Lung microvascular endothelial cell (primary cell): ENCODE measurements at regions not wholly inside any gene's neighbourhood (a gene's known extent, or its start where the extent isn't known, plus 50 kb on each side); places are given as distances from the start of the nearest gene placed in this dataset.
"Not testable (repeated sequence)": the region's sequence is repeated elsewhere in the genome, so short reads cannot be mapped to it uniquely, and the experiment has no call there.

Experiments
- DNase-seq, 2 donors: peaks; one replicate each; pipeline versions ENCODE4 v3.0.0 to v3.0.0-alpha.2; 2010; ENCODE audit warnings: low read depth in 2 of 2

DNA sequence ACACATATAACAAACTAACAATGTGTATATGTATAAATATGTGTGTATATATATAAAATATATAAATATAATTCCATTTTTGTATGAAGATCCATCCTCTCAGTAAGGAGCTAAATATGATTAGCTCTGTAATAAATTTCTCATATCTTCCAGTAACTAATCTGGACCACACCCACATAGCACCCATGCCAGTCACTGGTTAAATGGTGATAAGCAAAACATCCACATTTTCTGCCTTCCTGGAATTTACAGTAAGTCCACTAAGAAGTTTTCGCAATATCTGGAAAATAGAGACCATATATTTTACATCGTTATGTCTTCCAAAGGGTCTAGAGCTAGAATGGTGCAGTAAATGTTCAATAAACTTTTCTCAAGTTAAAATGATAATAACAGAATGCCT is 151.5 kb upstream of the STMND1 start:
- no peak for DNase-seq

DNA sequence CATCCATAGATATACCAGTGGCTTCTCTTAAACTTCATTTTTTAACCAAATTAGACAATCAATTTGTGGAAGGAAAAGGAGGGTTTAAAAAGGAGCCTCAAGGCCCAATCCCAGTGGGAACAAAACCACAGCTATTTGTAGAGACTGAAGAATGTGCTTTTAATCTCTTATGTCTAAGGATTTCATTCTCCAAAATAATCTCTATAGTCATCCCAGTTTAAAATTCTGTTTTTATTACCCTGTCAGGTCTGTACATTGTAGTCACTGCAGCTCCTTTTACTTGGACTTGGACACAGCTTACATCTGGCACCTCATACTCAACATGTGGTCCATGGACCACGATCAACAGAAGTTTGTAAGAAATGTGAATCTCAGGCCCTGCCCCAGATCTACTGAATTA is 152.1 kb upstream of the STMND1 start:
- DNase-seq, result no peak

DNA sequence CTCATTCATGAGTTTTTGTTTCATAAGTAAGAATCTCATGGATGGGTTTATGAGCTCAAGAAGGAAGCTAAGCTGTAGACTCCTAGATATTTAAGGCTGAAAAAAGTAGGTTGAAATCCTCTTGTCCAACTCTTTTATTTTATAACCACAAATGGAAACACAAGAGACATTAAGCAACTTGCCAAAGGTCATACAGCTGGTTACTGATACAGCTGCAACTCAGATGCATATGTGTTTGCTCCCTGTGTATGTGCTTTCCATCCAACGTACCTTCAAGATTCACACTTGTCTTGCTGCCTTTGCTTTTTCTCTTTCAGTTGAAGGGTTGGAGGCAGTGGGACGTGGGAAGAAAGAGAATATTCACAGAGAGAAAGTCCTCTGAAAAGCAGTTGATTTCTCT is 153.5 kb upstream of the STMND1 start:
- DNase-seq, result no peak

DNA sequence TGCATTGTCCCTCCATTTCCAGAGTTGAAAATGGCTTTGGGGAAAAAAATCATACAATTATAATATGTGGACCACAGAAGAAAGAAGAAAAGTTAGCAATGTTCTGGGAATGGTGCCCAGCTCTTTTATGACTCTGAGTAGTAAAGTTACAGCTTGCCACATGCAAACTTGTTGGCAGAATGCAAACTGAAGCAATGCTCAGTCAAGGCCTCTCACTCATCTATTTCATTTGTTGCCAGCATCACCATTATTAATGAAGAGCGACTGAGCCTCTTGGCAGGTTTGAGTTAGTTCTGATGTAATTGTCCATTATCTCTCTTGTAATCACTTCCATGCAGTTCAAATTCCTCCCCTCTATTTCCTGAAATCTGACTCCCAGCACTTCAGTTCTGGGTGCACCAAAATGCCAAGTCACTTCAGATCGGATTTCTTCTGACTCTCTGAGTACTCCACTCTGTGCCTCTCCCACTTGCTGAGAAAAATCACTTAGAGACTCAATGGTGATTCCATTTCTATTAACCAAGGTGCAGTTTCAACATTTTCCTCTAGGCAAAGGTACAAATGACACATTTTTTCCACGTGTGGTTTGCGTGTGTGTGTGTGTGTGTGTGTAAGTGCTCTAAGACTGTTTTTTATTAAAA is 154.4 kb upstream of the STMND1 start:
- peak; percentile 15 to 77 for DNase-seq

DNA sequence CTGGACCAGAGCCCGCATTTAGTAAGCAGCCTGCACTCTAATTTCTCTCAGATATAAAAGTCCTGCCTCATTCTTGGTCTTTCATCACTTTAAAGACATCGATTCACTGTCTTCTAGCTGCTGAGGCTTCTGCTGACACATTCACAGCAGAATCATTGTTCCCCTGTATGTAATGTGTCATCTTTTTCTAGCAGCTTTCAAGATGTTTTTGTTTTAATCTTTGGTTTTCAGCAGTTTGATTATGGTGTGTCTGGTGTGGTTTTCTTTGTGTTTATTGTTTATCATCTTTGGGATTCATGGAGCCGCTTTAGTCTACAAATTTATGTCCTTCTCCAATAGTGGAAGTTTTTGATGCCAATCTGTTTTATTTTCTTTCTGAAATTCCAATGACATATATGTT is 157.3 kb upstream of the STMND1 start:
- no peak for DNase-seq

DNA sequence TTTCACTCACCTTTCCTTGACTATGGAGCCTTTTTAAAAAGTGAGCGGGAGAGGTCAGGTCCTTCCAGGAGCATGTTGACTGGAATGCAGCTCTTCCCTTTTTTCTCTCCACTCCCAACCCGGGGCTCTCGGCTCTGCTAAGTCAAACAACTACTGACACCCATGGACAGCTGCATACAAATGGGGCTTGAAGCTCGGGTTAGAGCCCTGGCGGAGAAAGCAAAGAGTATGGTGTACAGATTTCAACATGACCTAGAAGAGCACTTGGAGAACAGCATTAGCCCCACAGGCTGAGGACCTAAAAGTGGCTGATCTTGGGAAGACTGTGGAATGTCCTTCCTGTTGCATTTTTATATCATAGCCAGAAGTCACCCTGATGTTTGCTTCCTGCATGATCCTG is 162.0 kb upstream of the STMND1 start:
- no peak for DNase-seq

DNA sequence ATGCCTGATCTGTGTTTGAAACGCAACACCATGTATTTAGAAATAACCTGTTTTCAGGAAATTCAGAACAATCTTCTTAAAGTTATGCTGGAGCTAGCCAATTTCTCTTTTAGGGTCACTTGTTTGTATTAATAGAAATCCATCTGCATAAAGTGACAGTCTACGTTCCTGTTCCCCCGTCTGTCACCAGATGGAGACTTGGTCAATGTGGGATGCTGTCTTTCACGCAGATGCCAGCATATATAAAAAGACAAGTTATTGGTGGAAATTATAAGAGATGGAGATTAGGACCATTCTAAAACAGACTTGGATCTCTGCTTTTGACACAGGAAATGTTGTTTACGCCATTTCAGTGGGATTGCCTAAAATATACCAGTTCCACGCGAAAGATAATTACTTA is 162.5 kb upstream of the STMND1 start:
- no peak for DNase-seq

DNA sequence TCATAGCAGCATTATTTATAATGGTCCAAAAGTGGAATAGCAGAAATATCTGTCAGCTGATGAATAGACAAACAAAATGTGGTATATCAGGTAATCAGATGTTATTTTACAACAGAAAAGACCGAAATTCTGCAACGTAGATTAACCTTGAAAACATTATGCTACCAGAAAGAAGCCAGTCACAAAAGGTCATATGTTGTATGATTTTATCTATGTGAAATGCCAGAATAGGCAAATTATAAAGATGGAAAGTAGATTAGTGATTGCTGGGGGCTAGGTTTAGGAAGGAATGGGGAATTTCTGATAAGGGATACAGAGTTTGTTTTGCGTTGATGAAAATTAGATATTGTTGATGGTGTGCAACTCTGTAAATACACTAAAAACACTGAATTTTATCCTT is 165.0 kb upstream of the STMND1 start:
- DNase-seq, result no peak

DNA sequence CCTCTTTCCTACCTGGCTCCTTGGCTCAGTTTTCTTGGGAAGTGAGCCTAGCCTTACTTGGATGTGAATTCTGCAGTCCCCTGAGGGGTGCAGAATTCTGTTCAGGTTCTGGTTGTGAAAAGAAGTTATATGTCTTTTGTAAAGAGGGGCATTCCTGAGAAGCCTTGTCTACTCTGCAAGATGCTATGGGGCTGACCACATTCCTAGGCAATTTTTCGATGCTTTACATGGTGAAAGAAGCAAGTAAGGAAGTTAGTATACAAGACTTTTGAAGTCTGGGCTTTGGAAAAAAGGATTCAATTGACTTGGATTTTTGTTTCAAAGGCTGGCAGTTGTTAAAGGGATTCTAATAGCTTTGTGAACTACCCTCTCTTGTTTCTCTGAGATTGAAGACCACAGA is 167.9 kb upstream of the STMND1 start:
- DNase-seq, result no peak

DNA sequence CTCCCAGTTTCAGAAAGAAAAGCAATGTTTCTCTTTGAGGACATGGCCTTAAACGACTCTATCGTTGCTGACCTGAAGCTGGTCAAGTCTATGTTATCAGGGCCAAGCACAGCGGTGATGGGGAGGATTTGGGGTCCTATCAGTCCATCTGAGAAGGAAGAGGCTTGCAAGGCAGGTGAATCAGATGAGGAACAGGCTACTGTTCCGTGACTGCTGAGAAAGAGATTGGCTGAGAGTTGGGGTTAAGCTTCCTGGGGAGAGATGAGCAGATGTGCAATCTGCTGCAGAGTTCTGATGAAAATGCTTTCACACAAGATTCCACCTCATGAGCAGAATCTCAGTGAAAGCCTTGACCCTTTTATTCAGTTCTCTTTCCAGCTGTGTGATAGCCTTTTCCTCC is 168.3 kb upstream of the STMND1 start:
- no peak for DNase-seq

DNA sequence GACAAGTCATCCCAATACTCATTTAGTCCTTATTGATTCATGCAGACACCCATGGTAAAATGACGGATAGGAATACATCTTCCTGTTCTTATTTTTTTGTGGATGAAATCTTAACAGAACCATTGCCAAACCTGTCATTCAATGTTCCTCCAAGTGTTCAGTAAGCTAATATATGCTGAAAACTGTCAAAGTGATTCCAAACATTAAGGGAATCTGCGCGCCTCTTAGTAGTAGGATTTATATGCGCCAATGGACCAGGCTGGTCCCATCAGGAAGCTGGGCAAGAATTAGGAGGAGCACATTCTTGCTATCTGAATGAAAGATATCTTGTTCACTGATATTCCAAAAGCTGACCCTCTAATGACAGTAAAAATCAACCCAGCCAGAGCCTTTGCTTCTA is 168.9 kb upstream of the STMND1 start:
- DNase-seq, result no peak

DNA sequence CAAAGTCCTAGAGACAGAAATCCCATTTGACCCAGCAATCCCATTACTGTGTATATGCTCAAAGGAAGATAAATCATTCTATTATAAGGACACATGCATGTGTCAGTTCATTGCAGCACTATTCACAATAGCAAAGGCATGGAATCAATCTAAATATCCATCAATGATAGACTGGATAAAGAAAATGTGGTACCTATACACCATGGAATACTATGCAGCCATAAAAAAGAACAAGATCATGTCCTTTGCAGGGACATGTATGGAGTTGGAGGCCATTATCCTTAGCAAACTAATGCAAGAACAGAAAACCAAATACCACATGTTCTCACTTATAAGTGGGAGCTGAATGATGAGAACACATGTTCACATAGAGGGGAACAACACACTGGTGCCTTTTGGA is 169.8 kb upstream of the ATXN1 start:
- DNase-seq, result not testable (repeated sequence)

DNA sequence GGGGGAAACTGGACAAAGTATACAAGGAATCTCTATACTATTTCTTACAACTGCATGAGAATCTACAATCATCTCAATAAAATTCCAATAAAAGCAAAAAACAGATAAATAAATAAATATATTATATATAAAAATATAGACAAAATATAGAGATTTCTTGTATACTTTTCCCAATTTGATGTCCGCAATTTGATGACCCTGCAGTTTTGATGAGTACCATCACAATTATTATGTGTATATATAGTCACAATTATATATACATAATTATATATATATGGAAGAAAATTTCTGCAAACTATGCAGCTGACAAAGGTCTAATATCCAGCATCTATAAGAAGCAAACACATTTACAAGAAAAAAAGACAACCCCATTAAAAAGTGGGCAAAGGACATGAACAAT is 169.2 kb upstream of the ATXN1 start:
- no peak for DNase-seq

DNA sequence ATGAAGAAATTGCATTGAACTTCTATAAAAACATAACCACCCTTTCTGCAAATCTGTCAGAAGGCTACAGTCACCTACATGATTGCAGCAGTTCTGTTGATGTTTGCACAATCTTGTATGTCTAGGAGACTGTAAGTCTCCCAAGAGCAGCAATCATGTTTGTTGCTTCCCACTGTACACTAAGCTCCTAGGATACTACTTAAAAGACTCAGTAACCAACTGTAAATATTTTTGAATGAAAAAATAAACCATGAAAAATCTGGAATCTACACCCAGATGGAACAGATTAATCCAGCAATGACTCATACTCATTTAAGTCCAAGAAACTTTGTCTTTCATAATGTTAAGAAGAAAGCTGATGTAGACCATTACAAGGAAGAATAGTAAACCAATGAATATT is 168.5 kb upstream of the ATXN1 start:
- DNase-seq, result no peak

DNA sequence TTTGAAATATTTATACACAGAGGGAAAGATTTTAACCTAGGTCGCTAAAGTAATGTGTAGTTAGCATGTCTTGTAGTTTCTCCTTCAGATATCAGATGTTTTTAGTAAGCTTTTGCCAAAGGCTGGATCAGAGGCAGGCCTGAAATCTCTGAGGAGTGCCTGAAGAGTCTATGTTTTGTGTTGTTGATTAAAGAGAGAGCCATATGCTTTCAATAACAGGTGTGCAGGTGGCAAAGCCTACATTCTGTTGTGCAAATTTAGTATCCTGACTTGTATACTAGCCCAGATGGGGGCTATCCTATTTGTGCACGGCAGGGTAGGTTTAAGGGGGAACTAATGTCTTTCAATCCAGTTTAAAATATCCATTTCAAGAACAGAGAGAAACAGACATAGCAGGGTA is 167.1 kb upstream of the ATXN1 start:
- DNase-seq, result no peak

DNA sequence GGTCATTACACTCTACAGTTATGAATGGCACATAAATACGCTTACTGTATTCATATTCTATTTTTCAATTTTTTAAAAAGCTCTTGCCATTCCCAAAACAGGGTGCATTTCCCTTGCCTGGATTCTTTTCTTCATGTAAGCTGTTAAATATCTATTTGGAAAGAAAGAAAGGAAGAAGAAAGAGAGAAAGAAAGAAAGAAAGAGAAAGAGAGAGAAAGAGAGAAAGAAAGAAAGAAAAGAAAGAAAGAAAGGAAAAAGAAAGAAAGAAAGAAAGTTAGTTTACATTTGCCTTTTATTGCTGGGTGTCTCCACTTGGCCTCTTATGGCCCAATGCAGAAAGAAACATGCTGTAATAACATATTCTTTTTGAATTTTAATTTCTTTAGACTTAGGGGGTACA is 165.9 kb upstream of the ATXN1 start:
- DNase-seq, result no peak

DNA sequence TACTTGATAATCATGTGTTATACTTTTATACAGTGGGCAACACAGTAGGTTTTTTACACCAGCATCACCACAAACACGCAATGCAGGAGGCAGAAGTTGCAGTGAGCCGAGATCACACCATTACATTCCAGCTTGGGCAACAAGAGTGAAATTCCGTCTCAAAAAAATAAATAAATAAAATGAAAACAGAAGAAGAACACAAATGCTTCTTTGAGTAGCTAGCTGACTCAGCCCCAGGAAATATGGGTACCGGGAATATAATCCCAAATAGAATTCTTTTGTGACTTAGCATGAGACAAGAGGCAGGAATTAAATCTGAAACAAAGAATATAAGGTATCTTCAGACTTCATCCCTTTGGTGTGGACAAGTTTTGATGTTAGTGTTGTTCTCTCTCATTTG is 164.2 kb upstream of the ATXN1 start:
- no peak for DNase-seq

DNA sequence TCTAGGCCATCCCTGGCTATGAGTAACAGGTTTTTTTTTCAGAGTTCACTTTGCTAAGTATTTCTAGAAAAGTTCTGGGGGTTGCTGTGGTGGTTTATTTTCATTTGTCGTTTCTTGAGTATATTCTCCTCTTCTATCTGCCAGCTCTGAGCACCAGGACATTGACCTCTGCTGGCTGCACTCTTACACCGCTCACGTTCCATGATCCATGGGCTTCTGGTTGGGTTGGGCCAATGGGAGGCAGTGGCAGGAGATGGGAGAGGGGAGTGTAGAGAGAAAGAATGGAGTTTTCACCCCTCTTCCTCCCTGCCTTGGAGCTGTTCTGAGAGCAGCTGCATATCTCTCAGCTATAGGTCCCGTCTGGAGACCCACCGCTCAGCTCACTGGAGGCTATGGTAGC is 161.0 kb upstream of the ATXN1 start:
- DNase-seq, result no peak

DNA sequence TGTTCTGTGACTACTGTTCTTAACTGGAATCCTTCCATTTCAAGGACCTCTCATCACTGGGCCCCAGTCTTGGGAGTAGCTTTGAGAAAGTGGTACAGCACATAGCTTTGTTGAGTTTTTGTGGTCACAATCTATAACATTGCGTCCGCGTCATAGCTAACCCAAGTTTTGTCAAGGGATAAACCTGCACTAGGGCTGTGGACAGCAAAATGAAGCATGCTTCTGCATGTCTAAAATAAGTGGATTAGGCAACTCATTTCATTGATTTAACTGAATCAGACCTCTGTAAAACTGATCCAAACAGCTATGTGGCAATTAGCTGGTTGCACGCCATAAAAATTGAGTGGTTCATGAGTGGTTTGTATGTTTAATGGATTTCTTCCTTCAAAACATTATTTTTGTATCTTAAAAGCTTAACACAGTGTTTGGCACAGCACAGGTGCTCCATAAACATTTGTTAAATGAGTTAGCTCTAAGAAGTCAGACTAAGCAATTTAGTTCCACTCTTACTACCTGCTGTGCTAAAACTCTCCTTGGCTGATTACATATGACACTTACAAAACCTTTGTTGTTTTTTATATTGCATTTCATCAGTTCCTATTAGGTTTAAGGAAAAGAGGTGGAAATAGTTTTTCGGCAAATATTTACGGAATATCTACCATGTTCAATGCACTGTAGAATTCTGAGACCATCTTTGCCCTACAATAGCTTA is 160.3 kb upstream of the ATXN1 start:
- no peak for DNase-seq

DNA sequence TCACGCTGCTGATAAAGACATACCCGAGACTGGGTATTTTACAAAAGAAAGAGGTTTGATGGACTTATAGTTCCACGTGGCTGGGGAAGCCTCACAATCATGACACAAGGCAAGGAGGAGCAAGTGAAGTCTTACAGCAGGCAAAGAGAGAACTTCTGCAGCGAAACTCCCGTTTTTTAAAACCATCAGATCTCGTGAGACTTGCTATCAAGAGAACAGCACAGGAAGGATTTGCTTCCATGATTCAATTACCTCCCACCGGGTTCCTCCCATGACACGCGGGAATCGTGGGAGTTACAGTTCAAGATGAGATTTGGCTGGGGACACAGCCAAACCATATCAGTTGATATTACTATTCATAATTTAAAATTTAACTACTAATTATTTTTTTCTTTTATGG is 157.3 kb upstream of the ATXN1 start:
- DNase-seq, result no peak

DNA sequence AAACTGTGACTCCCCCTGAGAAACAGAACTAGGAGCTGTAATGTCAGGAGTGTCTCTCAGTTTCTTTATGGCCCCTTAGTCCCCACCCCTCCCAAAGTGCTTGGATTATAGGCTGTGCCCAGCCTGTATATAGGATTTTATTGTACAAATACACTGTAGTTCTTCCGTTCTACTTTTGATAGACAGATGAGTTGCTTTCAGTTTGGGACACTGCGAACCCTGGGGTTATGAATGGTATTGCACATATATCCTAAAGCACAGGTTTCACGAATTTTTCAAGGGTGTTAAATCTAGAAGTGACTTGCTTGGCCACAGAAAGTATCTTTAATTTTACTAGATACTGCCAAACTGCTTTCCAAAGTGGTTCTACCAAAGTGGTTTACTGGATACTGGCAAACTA is 152.9 kb upstream of the ATXN1 start:
- DNase-seq, result no peak

DNA sequence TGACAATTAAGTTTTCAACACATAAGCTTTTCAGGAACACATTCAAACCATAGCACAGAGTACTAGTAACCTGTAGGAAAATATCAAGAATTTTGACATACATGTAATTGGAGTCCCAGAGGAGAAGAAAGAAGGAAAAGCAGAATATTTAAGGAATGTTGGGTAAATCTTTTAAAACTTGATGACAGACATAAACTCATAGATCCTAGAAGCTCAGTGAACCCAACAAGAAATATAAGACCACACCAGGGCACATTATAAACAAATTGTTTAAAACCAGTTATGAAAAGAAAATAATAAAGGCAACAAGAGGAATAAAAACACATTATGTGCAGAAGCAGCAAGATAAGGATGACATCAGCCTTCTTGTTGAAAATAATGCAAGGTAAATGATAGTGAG is 151.5 kb upstream of the ATXN1 start:
- no peak for DNase-seq

DNA sequence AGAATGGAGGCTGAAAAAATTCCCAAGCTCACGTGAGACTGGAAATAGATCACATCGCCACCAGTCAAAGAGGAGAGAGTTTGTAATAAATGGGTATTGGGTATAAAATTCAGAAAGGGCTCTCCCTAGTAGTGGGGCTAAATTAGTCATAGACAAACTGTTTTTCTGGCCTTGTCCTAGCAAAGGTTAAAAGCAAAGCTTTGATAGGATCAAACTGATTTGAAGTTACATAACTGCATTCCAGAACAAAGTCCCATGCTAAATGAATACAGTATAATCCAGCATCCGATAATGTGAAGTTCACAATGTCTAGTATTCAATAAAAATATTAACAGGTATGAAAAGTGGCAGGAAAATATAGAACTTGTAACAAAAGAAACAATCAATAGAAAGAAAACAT is 149.8 kb upstream of the ATXN1 start:
- no peak for DNase-seq
